ENCODE measurements at regions not wholly inside any gene's neighbourhood (a gene's known extent, or its start where the extent isn't known, plus 50 kb on each side); places are given as distances from the start of the nearest gene placed in this dataset.

- TF ChIP-seq EZH2 (IDR thresholded peaks at IDR 0.05; ENCODE audit: insufficient read depth, poor library complexity, severe bottlenecking), result no peak
- TF ChIP-seq EZH2phosphoT487 (IDR thresholded peaks at IDR 0.05; ENCODE audit: insufficient read depth, low read depth), result no peak
- Histone ChIP-seq H2AFZ (no peak overlapping the region), H3K27ac (no peak overlapping the region), H3K4me2 (ENCODE audit: unreplicated experiment) (no peak overlapping the region), H3K9me2 (ENCODE audit: insufficient read depth) (no peaks in the 10 kb centered on the region), H3K4me3 (no peak overlapping the region), H3K4me1 (ENCODE audit: insufficient read depth) (no peaks in the 10 kb centered on the region; the same call in 1 of the 2 replicates), H3K79me2 (ENCODE audit: insufficient read depth) (peaks cover 29% of the 10 kb centered on the region), H3K9ac (no peak overlapping the region), H3K27me3 (replicated peaks; ENCODE audit: insufficient read depth) (no peaks in the 10 kb centered on the region), H3K36me3 (ENCODE audit: low read depth) (no peaks in the 10 kb centered on the region), H3F3A (ENCODE audit: insufficient read depth) (no peaks in the 10 kb centered on the region), H3K9me3 (ENCODE audit: low read depth) (no peaks in the 10 kb centered on the region), H4K20me1 (ENCODE audit: insufficient read depth) (no peaks in the 10 kb centered on the region)
- in situ Hi-C loops (cut with MboI), result no loop called here
- peak; percentile 30 for DNase-seq
- WGBS, 2 experiments (ENCODE audit: low coverage in 1 of 2, low lambda C conversion rate in 2 of 2, missing lambda C conversion rate in 2 of 2), result 53 to 55% methylated on average over 20 of the region's 20 CpGs
These were observed 70.9 kb upstream of the GSE1 start for GRCh38 chr16:85541980-85542900.

GRCh38 chr16:85543536-85543935 is 69.6 kb upstream of the GSE1 start:
- Histone ChIP-seq H3K36me3 (ENCODE audit: low read depth) (no peaks in the 10 kb centered on the region), H2AFZ (no peak overlapping the region), H3K4me3 (no peak overlapping the region), H3K9me3 (ENCODE audit: low read depth) (no peaks in the 10 kb centered on the region), H3K9ac (no peak overlapping the region), H3K4me1 (ENCODE audit: insufficient read depth) (no peaks in the 10 kb centered on the region; the same call in 1 of the 2 replicates), H3F3A (ENCODE audit: insufficient read depth) (no peaks in the 10 kb centered on the region), H4K20me1 (ENCODE audit: insufficient read depth) (no peaks in the 10 kb centered on the region), H3K27ac (no peak overlapping the region), H3K79me2 (ENCODE audit: insufficient read depth) (peaks cover 34% of the 10 kb centered on the region), H3K27me3 (replicated peaks; ENCODE audit: insufficient read depth) (no peaks in the 10 kb centered on the region), H3K9me2 (ENCODE audit: insufficient read depth) (no peaks in the 10 kb centered on the region), H3K4me2 (ENCODE audit: unreplicated experiment) (no peak overlapping the region)
- DNase-seq, result no peak
- in situ Hi-C loops (cut with MboI), result no loop called here
- TF ChIP-seq EZH2 (IDR thresholded peaks at IDR 0.05; ENCODE audit: insufficient read depth, poor library complexity, severe bottlenecking), result no peak
- no peak for TF ChIP-seq EZH2phosphoT487 (IDR thresholded peaks at IDR 0.05; ENCODE audit: insufficient read depth, low read depth)
- WGBS, 2 experiments (ENCODE audit: low coverage in 1 of 2, low lambda C conversion rate in 2 of 2, missing lambda C conversion rate in 2 of 2), result 95 to 100% methylated on average over 4 of the region's 4 CpGs

- Histone ChIP-seq H3K4me1 (ENCODE audit: insufficient read depth) (no peaks in the 10 kb centered on the region; the same call in 1 of the 2 replicates), H3K27ac (no peak overlapping the region), H3K36me3 (ENCODE audit: low read depth) (no peaks in the 10 kb centered on the region), H3K9me2 (ENCODE audit: insufficient read depth) (no peaks in the 10 kb centered on the region), H3K79me2 (ENCODE audit: insufficient read depth) (peaks cover 30% of the 10 kb centered on the region), H4K20me1 (ENCODE audit: insufficient read depth) (no peaks in the 10 kb centered on the region), H3K27me3 (replicated peaks; ENCODE audit: insufficient read depth) (no peaks in the 10 kb centered on the region), H2AFZ (no peak overlapping the region), H3K9ac (no peak overlapping the region), H3K9me3 (ENCODE audit: low read depth) (no peaks in the 10 kb centered on the region), H3F3A (ENCODE audit: insufficient read depth) (no peaks in the 10 kb centered on the region), H3K4me3 (no peak overlapping the region), H3K4me2 (ENCODE audit: unreplicated experiment) (no peak overlapping the region)
- TF ChIP-seq EZH2phosphoT487 (IDR thresholded peaks at IDR 0.05; ENCODE audit: insufficient read depth, low read depth) (no peak), EZH2 (IDR thresholded peaks at IDR 0.05; ENCODE audit: insufficient read depth, poor library complexity, severe bottlenecking) (no peak)
- no peak for DNase-seq
- in situ Hi-C loops (cut with MboI), result no loop called here
- WGBS, 2 experiments (ENCODE audit: low coverage in 1 of 2, low lambda C conversion rate in 2 of 2, missing lambda C conversion rate in 2 of 2), result 97 to 98% methylated on average over 16 of the region's 16 CpGs
These were observed 69.1 kb upstream of the GSE1 start for GRCh38 chr16:85544016-85544415.

- no peak overlapping the region for H3K9ac ChIP-seq
- H2AFZ ChIP-seq, result no peak overlapping the region
- DNase-seq, result no peak
- H3K79me2 ChIP-seq (ENCODE audit: insufficient read depth), result peaks cover 24% of the 10 kb centered on the region
- no peaks in the 10 kb centered on the region for H3K9me2 ChIP-seq (ENCODE audit: insufficient read depth)
- in situ Hi-C loops (cut with MboI), result no loop called here
- no peak for TF ChIP-seq EZH2phosphoT487 (IDR thresholded peaks at IDR 0.05; ENCODE audit: insufficient read depth, low read depth)
- TF ChIP-seq EZH2 (IDR thresholded peaks at IDR 0.05; ENCODE audit: insufficient read depth, poor library complexity, severe bottlenecking), result no peak
- H3K27me3 ChIP-seq (replicated peaks; ENCODE audit: insufficient read depth), result no peaks in the 10 kb centered on the region
- no peaks in the 10 kb centered on the region; the same call in 1 of the 2 replicates for H3K4me1 ChIP-seq (ENCODE audit: insufficient read depth)
- no peaks in the 10 kb centered on the region for H4K20me1 ChIP-seq (ENCODE audit: insufficient read depth)
- no peak overlapping the region for H3K4me3 ChIP-seq
- no peaks in the 10 kb centered on the region for H3K36me3 ChIP-seq (ENCODE audit: low read depth)
- WGBS, 2 experiments (ENCODE audit: low coverage in 1 of 2, low lambda C conversion rate in 2 of 2, missing lambda C conversion rate in 2 of 2), result 89 to 91% methylated on average over 16 of the region's 16 CpGs
- H3K9me3 ChIP-seq (ENCODE audit: low read depth), result no peaks in the 10 kb centered on the region
- no peak overlapping the region for H3K4me2 ChIP-seq (ENCODE audit: unreplicated experiment)
- no peaks in the 10 kb centered on the region for H3F3A ChIP-seq (ENCODE audit: insufficient read depth)
- H3K27ac ChIP-seq, result no peak overlapping the region
These were observed 68.5 kb upstream of the GSE1 start for GRCh38 chr16:85544668-85545067.
